ENCODE measurements at regions not wholly inside any gene's neighbourhood (a gene's known extent, or its start where the extent isn't known, plus 50 kb on each side); places are given as distances from the start of the nearest gene placed in this dataset.

- TF ChIP-seq ATF3 (IDR thresholded peaks at IDR 0.05) (no peak), CTCF (IDR thresholded peaks at IDR 0.05 in 2 of 3, conservative IDR thresholded peaks at IDR 0.05 in 1 of 3; ENCODE audit: borderline replicate concordance in 1 of 3, insufficient read depth in 1 of 3, low read depth in 2 of 3, low read length in 2 of 3) (peak in 2 of 3 experiments; percentile 26 to 38; a peak in 3 of 6 replicates), ZNF274 (IDR thresholded peaks at IDR 0.05; ENCODE audit: low read depth, low read length) (no peak), POLR2AphosphoS5 (IDR thresholded peaks at IDR 0.05; ENCODE audit: low read depth, low read length) (no peak), EZH2 (IDR thresholded peaks at IDR 0.05) (no peak)
Measured at GRCh38 chr12:124510301-124510970, 57.0 kb downstream of the NCOR2 start.
